ENCODE measurements at regions not wholly inside any gene's neighbourhood (a gene's known extent, or its start where the extent isn't known, plus 50 kb on each side); places are given as distances from the start of the nearest gene placed in this dataset.
"Not testable (repeated sequence)": the region's sequence is repeated elsewhere in the genome, so short reads cannot be mapped to it uniquely, and the experiment has no call there.

GRCh38 chr2:34785206-34785785 is 1186.2 kb upstream of the FAM98A start:
- TF ChIP-seq, protein P1, sequence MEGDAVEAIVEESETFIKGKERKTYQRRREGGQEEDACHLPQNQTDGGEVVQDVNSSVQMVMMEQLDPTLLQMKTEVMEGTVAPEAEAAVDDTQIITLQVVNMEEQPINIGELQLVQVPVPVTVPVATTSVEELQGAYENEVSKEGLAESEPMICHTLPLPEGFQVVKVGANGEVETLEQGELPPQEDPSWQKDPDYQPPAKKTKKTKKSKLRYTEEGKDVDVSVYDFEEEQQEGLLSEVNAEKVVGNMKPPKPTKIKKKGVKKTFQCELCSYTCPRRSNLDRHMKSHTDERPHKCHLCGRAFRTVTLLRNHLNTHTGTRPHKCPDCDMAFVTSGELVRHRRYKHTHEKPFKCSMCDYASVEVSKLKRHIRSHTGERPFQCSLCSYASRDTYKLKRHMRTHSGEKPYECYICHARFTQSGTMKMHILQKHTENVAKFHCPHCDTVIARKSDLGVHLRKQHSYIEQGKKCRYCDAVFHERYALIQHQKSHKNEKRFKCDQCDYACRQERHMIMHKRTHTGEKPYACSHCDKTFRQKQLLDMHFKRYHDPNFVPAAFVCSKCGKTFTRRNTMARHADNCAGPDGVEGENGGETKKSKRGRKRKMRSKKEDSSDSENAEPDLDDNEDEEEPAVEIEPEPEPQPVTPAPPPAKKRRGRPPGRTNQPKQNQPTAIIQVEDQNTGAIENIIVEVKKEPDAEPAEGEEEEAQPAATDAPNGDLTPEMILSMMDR (IDR thresholded peaks at IDR 0.05; ENCODE audit: control extremely low read depth, extremely low read depth) = no peak
- H3K4me1 ChIP-seq (ENCODE audit: control insufficient read depth in 5 of 5, insufficient read depth in 5 of 5, low read length in 5 of 5) = no peaks in the 10 kb centered on the region
- ATAC-seq (ENCODE audit: insufficient read depth, low FRiP score) = no peak

DNA sequence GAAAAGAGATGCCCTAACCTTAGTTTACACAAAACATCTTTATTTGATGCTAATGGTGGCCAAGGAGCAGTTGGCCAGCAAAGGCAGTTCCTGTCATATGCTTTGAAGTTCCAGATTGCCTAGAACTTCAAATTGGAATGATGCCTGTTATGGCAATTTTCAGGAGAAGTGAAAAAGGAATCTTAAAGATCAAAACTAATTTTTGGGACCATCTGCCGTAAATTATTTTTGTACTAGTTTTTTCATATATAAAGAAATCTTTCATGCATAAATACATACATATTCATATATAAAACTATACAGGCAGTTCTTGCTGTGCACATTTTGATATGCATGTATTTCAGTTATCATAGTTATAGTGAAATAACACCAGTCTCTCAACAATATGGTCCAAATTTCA is 1185.6 kb upstream of the FAM98A start:
- WGBS, 2 donors = 92 to 100% methylated on average over 1 of the region's 1 CpG
- no peak overlapping the region for H3K27ac ChIP-seq (ENCODE audit: low read depth in 1 of 2, low read length in 1 of 2)
- H3K4me3 ChIP-seq = no peak overlapping the region
- H3K27me3 ChIP-seq (ENCODE audit: control insufficient read depth in 3 of 3, insufficient read depth in 3 of 3, low read length in 2 of 3) = no peaks in the 10 kb centered on the region
- H3K36me3 ChIP-seq (ENCODE audit: control insufficient read depth in 4 of 4, insufficient read depth in 4 of 4, low read length in 4 of 4) = no peaks in the 10 kb centered on the region
- H3K9me3 ChIP-seq (ENCODE audit: control insufficient read depth in 4 of 4, insufficient read depth in 3 of 4, low read length in 3 of 4) = no peaks in the 10 kb centered on the region
- DNase-seq (no peak), ATAC-seq (ENCODE audit: insufficient read depth, low FRiP score) (no peak)
- H3K4me1 ChIP-seq (ENCODE audit: control insufficient read depth in 5 of 5, insufficient read depth in 5 of 5, low read length in 5 of 5) = no peaks in the 10 kb centered on the region
- H3K9ac ChIP-seq (ENCODE audit: insufficient read depth in 1 of 2, low read length in 2 of 2) = no peak overlapping the region
- TF ChIP-seq, protein P1 (IDR thresholded peaks at IDR 0.05; ENCODE audit: control extremely low read depth, extremely low read depth) = no peak

More at GRCh38 chr2:34785206-34785785, 1186.2 kb upstream of the FAM98A start:
- Histone ChIP-seq H3K27ac (ENCODE audit: low read depth in 1 of 2, low read length in 1 of 2) (no peak overlapping the region), H3K9ac (ENCODE audit: insufficient read depth in 1 of 2, low read length in 2 of 2) (no peak overlapping the region), H3K9me3 (ENCODE audit: control insufficient read depth in 4 of 4, insufficient read depth in 3 of 4, low read length in 3 of 4) (no peaks in the 10 kb centered on the region), H3K27me3 (ENCODE audit: control insufficient read depth in 3 of 3, insufficient read depth in 3 of 3, low read length in 2 of 3) (no peaks in the 10 kb centered on the region), H3K36me3 (ENCODE audit: control insufficient read depth in 4 of 4, insufficient read depth in 4 of 4, low read length in 4 of 4) (no peaks in the 10 kb centered on the region), H3K4me3 (no peak overlapping the region)
- DNase-seq = no peak
- WGBS, 2 donors = 69 to 80% methylated on average over 3 of the region's 3 CpGs

DNA sequence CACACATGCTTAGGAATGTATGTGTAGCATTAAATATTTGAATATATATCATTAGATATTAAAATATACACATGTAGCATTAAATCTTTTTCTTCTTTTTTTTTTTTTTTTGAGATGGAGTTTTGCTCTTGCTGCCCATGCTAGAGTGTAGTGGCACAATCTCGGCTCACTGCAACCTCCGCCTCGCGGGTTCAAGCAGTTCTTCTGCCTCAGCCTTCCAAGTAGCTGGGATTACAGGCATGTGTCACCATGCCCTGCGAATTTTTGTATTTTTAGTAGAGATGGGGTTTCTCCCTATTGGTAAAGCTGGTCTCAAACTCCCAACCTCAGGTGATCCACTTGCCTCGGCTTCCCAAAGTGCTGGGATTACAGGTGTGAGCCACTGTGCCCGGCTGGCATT is 1151.6 kb upstream of the FAM98A start:
- H3K4me3 ChIP-seq; H3K4me1 ChIP-seq (ENCODE audit: control insufficient read depth in 5 of 5, insufficient read depth in 5 of 5, low read length in 5 of 5); H3K27me3 ChIP-seq (ENCODE audit: control insufficient read depth in 3 of 3, insufficient read depth in 3 of 3, low read length in 2 of 3); ATAC-seq (ENCODE audit: insufficient read depth, low FRiP score); H3K27ac ChIP-seq (ENCODE audit: low read depth in 1 of 2, low read length in 1 of 2); H3K36me3 ChIP-seq (ENCODE audit: control insufficient read depth in 4 of 4, insufficient read depth in 4 of 4, low read length in 4 of 4); H3K9ac ChIP-seq (ENCODE audit: insufficient read depth in 1 of 2, low read length in 2 of 2); H3K9me3 ChIP-seq (ENCODE audit: control insufficient read depth in 4 of 4, insufficient read depth in 3 of 4, low read length in 3 of 4); DNase-seq: not testable (repeated sequence)
- 87 to 98% methylated on average over 7 of the region's 7 CpGs for WGBS, 2 donors

GRCh38 chr2:34747643-34748042 is 1148.5 kb upstream of the FAM98A start:
- H3K4me3 ChIP-seq = no peak overlapping the region
- no peak overlapping the region for H3K9ac ChIP-seq (ENCODE audit: insufficient read depth in 1 of 2, low read length in 2 of 2)
- no peaks in the 10 kb centered on the region for H3K4me1 ChIP-seq (ENCODE audit: control insufficient read depth in 5 of 5, insufficient read depth in 5 of 5, low read length in 5 of 5)
- 61 to 68% methylated on average over 3 of the region's 3 CpGs for WGBS, 2 donors
- DNase-seq (no peak), ATAC-seq (ENCODE audit: insufficient read depth, low FRiP score) (no peak)
- no peaks in the 10 kb centered on the region for H3K9me3 ChIP-seq (ENCODE audit: control insufficient read depth in 4 of 4, insufficient read depth in 3 of 4, low read length in 3 of 4)
- H3K27ac ChIP-seq (ENCODE audit: low read depth in 1 of 2, low read length in 1 of 2) = no peak overlapping the region
- no peaks in the 10 kb centered on the region for H3K36me3 ChIP-seq (ENCODE audit: control insufficient read depth in 4 of 4, insufficient read depth in 4 of 4, low read length in 4 of 4)
- no peaks in the 10 kb centered on the region for H3K27me3 ChIP-seq (ENCODE audit: control insufficient read depth in 3 of 3, insufficient read depth in 3 of 3, low read length in 2 of 3)
- TF ChIP-seq, protein P1 (IDR thresholded peaks at IDR 0.05; ENCODE audit: control extremely low read depth, extremely low read depth) = no peak

Data from lung (tissue), 11 donors.